NOMO-1 treated with dmso at 0.1 percent for 144 hours (cell line): ENCODE measurements at regions not wholly inside any gene's neighbourhood (a gene's known extent, or its start where the extent isn't known, plus 50 kb on each side); places are given as distances from the start of the nearest gene placed in this dataset.
A peak's percentile ranks its signal among the peaks of the same experiment; 100 is the strongest.
"Not testable (repeated sequence)": the region's sequence is repeated elsewhere in the genome, so short reads cannot be mapped to it uniquely, and the experiment has no call there.

Experiments used
- DNase-seq: peaks from one replicate; lab custom pipeline; 2025; ENCODE audit not compliant: unreplicated experiment; lab: John Stamatoyannopoulos, UW

- no peak for DNase-seq
Observed at GRCh38 chr1:220942278-220942677, 63.0 kb downstream of the HLX start.

- DNase-seq, result not testable (repeated sequence)
Observed at GRCh38 chr1:220942914-220943313, 63.7 kb downstream of the HLX start.

- DNase-seq, result no peak
Observed at GRCh38 chr1:220943319-220943996, 64.2 kb downstream of the HLX start.

GRCh38 chr1:220950576-220950975 lies 71.3 kb downstream of the HLX start:
- no peak for DNase-seq

- DNase-seq, result no peak
Observed at GRCh38 chr1:220952961-220953643, 73.9 kb downstream of the HLX start.

- DNase-seq, result no peak
Observed at GRCh38 chr1:220954321-220955075, 75.3 kb downstream of the HLX start.

- no peak for DNase-seq
Observed at GRCh38 chr1:220955116-220955515, 75.9 kb downstream of the HLX start.

- DNase-seq, result no peak
Observed at GRCh38 chr1:220956501-220957232, 77.4 kb downstream of the HLX start.

GRCh38 chr1:220957233-220957605 lies 78.0 kb downstream of the HLX start:
- DNase-seq, result peak; percentile 66

GRCh38 chr1:220958234-220958633 lies 79.0 kb downstream of the HLX start:
- DNase-seq, result no peak

- peak; percentile 43 for DNase-seq
Observed at GRCh38 chr1:220962031-220962751, 82.9 kb downstream of the HLX start.

GRCh38 chr1:220966041-220966440 lies 86.8 kb downstream of the HLX start:
- no peak for DNase-seq

- no peak for DNase-seq
Observed at GRCh38 chr1:220966473-220966872, 87.2 kb downstream of the HLX start.

- DNase-seq, result no peak
Observed at GRCh38 chr1:220966881-220967611, 87.8 kb downstream of the HLX start.

- no peak for DNase-seq
Observed at GRCh38 chr1:220967911-220968310, 88.7 kb downstream of the HLX start.

- DNase-seq, result not testable (repeated sequence)
Observed at GRCh38 chr1:220969281-220969680, 90.0 kb downstream of the HLX start.

- no peak for DNase-seq
Observed at GRCh38 chr1:220970311-220970710, 91.1 kb downstream of the HLX start.

GRCh38 chr1:220971221-220971620 lies 92.0 kb downstream of the HLX start:
- no peak for DNase-seq

GRCh38 chr1:220974431-220974830 lies 95.2 kb downstream of the HLX start:
- DNase-seq, result no peak

GRCh38 chr1:220976390-220976789 lies 97.1 kb downstream of the HLX start:
- no peak for DNase-seq
